IMR-90 (cell line): ENCODE measurements at regions not wholly inside any gene's neighbourhood (a gene's known extent, or its start where the extent isn't known, plus 50 kb on each side); places are given as distances from the start of the nearest gene placed in this dataset.

ENCODE experiments used
- ATAC-seq: fragments of 200-7000 bp; cut with Tn5 transposase; 2 replicates; pipeline ENCODE4 v1.9.1; 2020; ENCODE audit warnings: low read depth, mild to moderate bottlenecking, moderate library complexity
- BruUV-seq: library from RNA; stranded (reverse); fragments of 400-500 nt; replicated peaks from 2 replicates; lab custom pipeline; 2021; lab: Mats Ljungman, UMichigan
- CTCF ChIA-PET: fragments of 300-600 bp; formaldehyde crosslinking; extraction: SDS; loops from one replicate; lab custom pipeline; 2021; ENCODE audit warnings: antibody characterized with exemption; lab: Yijun Ruan, JAX
- POLR2A ChIA-PET: fragments of 300-600 bp; sonication (Branson Sonifier 250); formaldehyde crosslinking; loops from one replicate; lab custom pipeline; 2022; ENCODE audit warnings: antibody characterized with exemption; ENCODE audit not compliant: unreplicated experiment; lab: Charles Lee
- DNase-seq: peaks from one replicate; pipeline ENCODE4 v3.0.0; 2013
- H2AFZ ChIP-seq: replicated peaks from 2 replicates; pipeline ENCODE3; 2013; ENCODE audit warnings: low read length, mild to moderate bottlenecking; ENCODE audit not compliant: poor library complexity
- H2AK5ac ChIP-seq: 2 replicates; pipeline ENCODE4 v1.6.1; 2013; ENCODE audit warnings: low read depth, low read length, inconsistent platforms
- H2AK9ac ChIP-seq: replicated peaks from 2 replicates; pipeline ENCODE3; 2013; ENCODE audit warnings: mild to moderate bottlenecking, low read depth, low read length, moderate library complexity; ENCODE audit not compliant: poor library complexity
- H2BK120ac ChIP-seq: 2 replicates; pipeline ENCODE4 v1.6.1; 2013; ENCODE audit warnings: low read depth, low read length, inconsistent platforms
- H2BK15ac ChIP-seq: 3 replicates; pipeline ENCODE4 v1.6.1; 2013; ENCODE audit warnings: low read depth, low read length, inconsistent platforms
- H2BK20ac ChIP-seq: 2 replicates; pipeline ENCODE4 v1.6.1; 2013; ENCODE audit warnings: low read depth, mild to moderate bottlenecking, inconsistent platforms, low read length, moderate library complexity
- H2BK5ac ChIP-seq: 2 replicates; pipeline ENCODE4 v1.6.1; 2013; ENCODE audit warnings: mild to moderate bottlenecking, low read depth, low read length, inconsistent platforms; ENCODE audit not compliant: poor library complexity, severe bottlenecking
- H3K14ac ChIP-seq: replicated peaks from 2 replicates; pipeline ENCODE4 v1.6.1; 2013; ENCODE audit warnings: low read depth, low read length, inconsistent platforms
- H3K18ac ChIP-seq: 2 replicates; pipeline ENCODE4 v1.6.1; 2013; ENCODE audit warnings: low read depth, low read length, control low read depth
- H3K23ac ChIP-seq: 2 replicates; pipeline ENCODE4 v1.6.1; 2013; ENCODE audit warnings: low read depth, low read length, inconsistent platforms
- H3K27ac ChIP-seq: 2 replicates; pipeline ENCODE4 v1.5.1; 2013; ENCODE audit warnings: mild to moderate bottlenecking, control low read depth, low read length; ENCODE audit not compliant: insufficient read depth
- H3K27me3 ChIP-seq: 2 replicates; pipeline ENCODE4 v1.6.1; 2013; ENCODE audit warnings: low read length; ENCODE audit not compliant: control insufficient read depth, insufficient read depth
- H3K36me3 ChIP-seq: 2 replicates; pipeline ENCODE4 v1.6.1; 2013; ENCODE audit warnings: low read length, mixed read lengths; ENCODE audit not compliant: control insufficient read depth, insufficient read depth
- H3K4ac ChIP-seq: 2 replicates; pipeline ENCODE4 v1.6.1; 2013; ENCODE audit warnings: low read depth, low read length, inconsistent platforms
- H3K4me1 ChIP-seq: 2 replicates; pipeline ENCODE4 v1.6.1; 2013; ENCODE audit warnings: low read length, mixed read lengths; ENCODE audit not compliant: control insufficient read depth, insufficient read depth
- H3K4me2 ChIP-seq: 2 replicates; pipeline ENCODE4 v1.6.1; 2013; ENCODE audit warnings: low read depth, mild to moderate bottlenecking, control low read depth, low read length, moderate library complexity
- H3K4me3 ChIP-seq: 2 replicates; pipeline ENCODE4 v1.5.1; 2013; ENCODE audit warnings: low read depth, mild to moderate bottlenecking, control low read depth, low read length, moderate library complexity; ENCODE audit not compliant: insufficient read depth
- H3K56ac ChIP-seq: 2 replicates; pipeline ENCODE4 v1.6.1; 2013; ENCODE audit warnings: low read length, inconsistent platforms; ENCODE audit not compliant: insufficient read depth; ENCODE audit errors: extremely low read depth
- H3K79me1 ChIP-seq, 2 experiments: 2 replicates each; pipeline ENCODE4 v1.6.1; 2013; ENCODE audit warnings: low read length in 2 of 2, inconsistent platforms in 1 of 2, low read depth in 1 of 2
- H3K9ac ChIP-seq: 2 replicates; pipeline ENCODE4 v1.6.1; 2013; ENCODE audit warnings: low read depth, low read length, control low read depth
- H3K9me1 ChIP-seq: 2 replicates; pipeline ENCODE4 v1.6.1; 2013; ENCODE audit warnings: low read length, inconsistent platforms; ENCODE audit not compliant: insufficient read depth
- H3K9me3 ChIP-seq: 2 replicates; pipeline ENCODE4 v1.6.1; 2013; ENCODE audit warnings: low read length; ENCODE audit not compliant: control insufficient read depth, insufficient read depth
- H4K20me1 ChIP-seq: 2 replicates; pipeline ENCODE4 v1.6.1; 2013; ENCODE audit warnings: low read length, inconsistent platforms; ENCODE audit not compliant: insufficient read depth
- H4K5ac ChIP-seq: 2 replicates; pipeline ENCODE4 v1.6.1; 2013; ENCODE audit warnings: mild to moderate bottlenecking, low read depth, low read length, control low read depth
- H4K8ac ChIP-seq, 2 experiments: 2 replicates each; pipeline ENCODE4 v1.6.1; 2013; ENCODE audit warnings: low read depth in 2 of 2, low read length in 2 of 2, control low read depth in 1 of 2, inconsistent platforms in 1 of 2
- H4K91ac ChIP-seq: 2 replicates; pipeline ENCODE4 v1.6.1; 2013; ENCODE audit warnings: low read depth, low read length, inconsistent platforms; ENCODE audit not compliant: insufficient read depth
- BHLHE40 ChIP-seq: fragments of 150-350 bp; IDR thresholded peaks from 2 replicates; pipeline ENCODE4 v1.6.1; 2016; ENCODE audit warnings: mild to moderate bottlenecking, low read depth, low read length
- CEBPB ChIP-seq: IDR thresholded peaks from 2 replicates; pipeline ENCODE4 v1.6.1; 2012; ENCODE audit warnings: low read depth, low read length, improper control_type of control experiment
- CHD1 ChIP-seq: IDR thresholded peaks from 2 replicates; pipeline ENCODE4 v1.6.1; 2012; ENCODE audit warnings: low read depth, low read length, improper control_type of control experiment
- CTCF ChIP-seq: conservative IDR thresholded peaks from 2 replicates; pipeline ENCODE4 v1.5.1; 2012; ENCODE audit warnings: mild to moderate bottlenecking, low read depth, low read length, improper control_type of control experiment
- ELK1 ChIP-seq: fragments of 150-350 bp; IDR thresholded peaks from 2 replicates; pipeline ENCODE4 v1.6.1; 2016; ENCODE audit warnings: low read depth, mild to moderate bottlenecking, low read length, moderate library complexity, borderline replicate concordance
- FOS ChIP-seq: fragments of 150-350 bp; IDR thresholded peaks from 2 replicates; pipeline ENCODE4 v1.6.1; 2016; ENCODE audit warnings: low read depth, low read length
- MAFK ChIP-seq: IDR thresholded peaks from 2 replicates; pipeline ENCODE4 v1.6.1; 2012; ENCODE audit warnings: low read depth, low read length, improper control_type of control experiment
- MAZ ChIP-seq: IDR thresholded peaks from 2 replicates; pipeline ENCODE4 v1.6.1; 2012; ENCODE audit warnings: low read depth, mild to moderate bottlenecking, low read length, improper control_type of control experiment, moderate library complexity, borderline replicate concordance
- MXI1 ChIP-seq: IDR thresholded peaks from 2 replicates; pipeline ENCODE4 v1.6.1; 2012; ENCODE audit warnings: low read depth, mild to moderate bottlenecking, low read length, moderate library complexity, borderline replicate concordance
- NFE2L2 ChIP-seq: fragments of 150-350 bp; IDR thresholded peaks from 2 replicates; pipeline ENCODE4 v1.6.1; 2016; ENCODE audit warnings: low read depth, mild to moderate bottlenecking, low read length
- POLR2A ChIP-seq: IDR thresholded peaks from 2 replicates; pipeline ENCODE4 v1.6.1; 2012; ENCODE audit warnings: mild to moderate bottlenecking, low read depth, low read length
- RAD21 ChIP-seq: IDR thresholded peaks from 2 replicates; pipeline ENCODE4 v1.6.1; 2012; ENCODE audit warnings: low read length, improper control_type of control experiment
- RCOR1 ChIP-seq: IDR thresholded peaks from 2 replicates; pipeline ENCODE4 v1.6.1; 2012; ENCODE audit warnings: mild to moderate bottlenecking, low read length, improper control_type of control experiment; ENCODE audit not compliant: insufficient replicate concordance
- RFX5 ChIP-seq: IDR thresholded peaks from 2 replicates; pipeline ENCODE4 v1.8.0; 2012; ENCODE audit warnings: low read depth, mild to moderate bottlenecking, low read length, moderate library complexity
- SMC3 ChIP-seq: fragments of 150-350 bp; IDR thresholded peaks from 2 replicates; pipeline ENCODE4 v1.6.1; 2016; ENCODE audit warnings: low read depth, mild to moderate bottlenecking, antibody characterized with exemption, low read length, moderate library complexity
- USF2 ChIP-seq: fragments of 150-350 bp; IDR thresholded peaks from 2 replicates; pipeline ENCODE4 v1.6.1; 2017; ENCODE audit warnings: mild to moderate bottlenecking, antibody characterized with exemption, low read length, low read depth
- WGBS, 2 experiments: methylation state at CpG; one replicate each; pipeline versions ENCODE4 v1.1.5 to v1.1.7; 2013; ENCODE audit warnings: missing lambda C conversion rate in 2 of 2; ENCODE audit not compliant: insufficient read length in 1 of 2; ENCODE audit errors: extremely low coverage in 2 of 2; 5-methylcytosine and 5-hydroxymethylcytosine counted together
- dilution Hi-C: fragments of 300-500 bp; cut with HindIII; formaldehyde crosslinking; loops from one replicate; pipeline ENCODE4 v1.14.3; 2018; ENCODE audit warnings: low sequenced_read_pairs; ENCODE audit not compliant: unreplicated experiment
- in situ Hi-C: fragments of 300-500 bp; cut with MboI; formaldehyde crosslinking; loops from 3 replicates; pipeline ENCODE4 v1.14.3; 2019; ENCODE audit warnings: low sequenced_read_pairs, inconsistent platforms, mixed read lengths
- intact Hi-C: fragments of 100-400 bp; cut with micrococcal nuclease; formaldehyde crosslinking; loops from 2 replicates; pipeline ENCODE4 v1.10.0; 2022

GRCh38 chr3:96083610-96084009, 730.8 kb upstream of the EPHA6 start:
- H2AK5ac ChIP-seq, result no peak overlapping the region
- H2AFZ ChIP-seq, result no peak overlapping the region
- no CpG with 5 or more reads among the region's 1 CpG for WGBS, 2 experiments
- H3K36me3 ChIP-seq, result no peaks in the 10 kb centered on the region
- no peak for ATAC-seq
- ChIA-PET POLR2A (no interaction called here), CTCF (no interaction called here)
- H3K4me1 ChIP-seq, result no peaks in the 10 kb centered on the region
- no peaks in the 10 kb centered on the region for H4K20me1 ChIP-seq
- H3K14ac ChIP-seq, result no peak overlapping the region
- H4K91ac ChIP-seq, result no peak overlapping the region
- no peak for TF ChIP-seq MXI1
- TF ChIP-seq ELK1, result no peak
- TF ChIP-seq MAZ, result no peak
- no peak for TF ChIP-seq BHLHE40
- no peak for TF ChIP-seq RCOR1
- no peak for TF ChIP-seq SMC3
- TF ChIP-seq CHD1, result no peak
- no peak for TF ChIP-seq CTCF
- TF ChIP-seq FOS, result no peak
- TF ChIP-seq RFX5, result no peak
- no peak for TF ChIP-seq POLR2A
- no peak for TF ChIP-seq NFE2L2
- TF ChIP-seq RAD21, result no peak
- TF ChIP-seq CEBPB, result no peak
- no peak for TF ChIP-seq MAFK
- TF ChIP-seq USF2, result no peak
- no peak overlapping the region for H3K4me2 ChIP-seq
- no peak overlapping the region for H4K8ac ChIP-seq
- H2BK20ac ChIP-seq, result no peak overlapping the region
- H2BK5ac ChIP-seq, result no peak overlapping the region
- no peak overlapping the region for H3K4ac ChIP-seq
- H3K9me3 ChIP-seq, result 0 out of 2 replicates have a peak, but pooled peaks cover 2% of the 10 kb centered on the region
- H3K4me3 ChIP-seq, result no peak overlapping the region
- no peak overlapping the region for H4K5ac ChIP-seq
- H3K56ac ChIP-seq, result no peak overlapping the region
- DNase-seq, result no peak
- H3K23ac ChIP-seq, result no peak overlapping the region
- no peaks in the 10 kb centered on the region for H3K9me1 ChIP-seq
- no peak overlapping the region for H2AK9ac ChIP-seq
- intact Hi-C loops, result no loop called here
- in situ Hi-C loops, result no loop called here
- no peaks in the 10 kb centered on the region for H3K79me1 ChIP-seq
- dilution Hi-C loops, result no loop called here
- no peak overlapping the region for H2BK15ac ChIP-seq
- H2BK120ac ChIP-seq, result no peak overlapping the region
- H3K9ac ChIP-seq, result no peak overlapping the region
- no TSS peak for BruUV-seq
- H3K27ac ChIP-seq, result no peak overlapping the region
- H3K18ac ChIP-seq, result no peak overlapping the region
- no peaks in the 10 kb centered on the region for H3K27me3 ChIP-seq
